Esophagus squamous epithelium (tissue), 5 donors: ENCODE measurements at regions not wholly inside any gene's neighbourhood (a gene's known extent, or its start where the extent isn't known, plus 50 kb on each side); places are given as distances from the start of the nearest gene placed in this dataset.

Experiments used
- DNase-seq: peaks from one replicate; lab custom pipeline; 2025; lab: John Stamatoyannopoulos, UW
- H3K27ac ChIP-seq, 4 donors: fragments of 200-600 bp; sonication (generic); one replicate each; pipeline ENCODE4 v1.5.1; 2016 to 2019; ENCODE audit warnings: mild to moderate bottlenecking in 1 of 4
- H3K27me3 ChIP-seq, 4 donors: fragments of 200-600 bp; sonication (generic); 1 replicate in 3 of 4; 2 replicates in 1 of 4; pipeline versions ENCODE4 v1.5.1 to v1.6.0; 2017 to 2021; ENCODE audit warnings: antibody characterized with exemption in 1 of 4
- H3K36me3 ChIP-seq, 3 donors: fragments of 200-600 bp; sonication (generic); one replicate each; pipeline ENCODE4 v1.5.1; 2016 to 2019
- H3K4me1 ChIP-seq, 3 donors: fragments of 200-600 bp; sonication (generic); one replicate each; pipeline ENCODE4 v1.5.1; 2017 to 2019
- H3K4me3 ChIP-seq, 4 donors: fragments of 200-600 bp; sonication (generic); 1 replicate in 3 of 4; 2 replicates in 1 of 4; pipeline ENCODE4 v1.5.1; 2016 to 2019; ENCODE audit warnings: mild to moderate bottlenecking in 2 of 4, moderate library complexity in 1 of 4
- H3K9me3 ChIP-seq, 3 donors: fragments of 200-600 bp; sonication (generic); one replicate each; pipeline ENCODE4 v1.5.1; 2016 to 2019
- POLR2A ChIP-seq, 4 donors: fragments of 450-650 bp; IDR thresholded peaks; one replicate each; pipeline ENCODE4 v1.6.1; 2017; ENCODE audit warnings: antibody characterized with exemption in 4 of 4, mild to moderate bottlenecking in 4 of 4, moderate library complexity in 3 of 4
- WGBS, 2 donors: methylation state at CpG; one replicate each; pipeline ENCODE4 v1.1.5; 2018; 5-methylcytosine and 5-hydroxymethylcytosine counted together
- intact Hi-C: fragments of 100-400 bp; cut with DNase I; formaldehyde crosslinking; loops from one replicate; pipeline ENCODE4 v1.15.0; 2022
- TF ChIP-seq, protein P1 (sequence below), 6 experiments: fragments of 450-650 bp in 4 of 6; fragments of 200-600 bp in 2 of 6; sonication (generic) in 2 of 6; IDR thresholded peaks; one replicate each; pipeline ENCODE4 v1.5.1; 2016 to 2019; ENCODE audit warnings: antibody characterized with exemption in 6 of 6, mild to moderate bottlenecking in 4 of 6, moderate library complexity in 4 of 6
- donor health status: DM: yes; HTN: yes; CAD: no.

- H3K4me3 ChIP-seq, result no peak overlapping the region
- H3K27me3 ChIP-seq, result no peaks in the 10 kb centered on the region
- H3K4me1 ChIP-seq, result no peaks in the 10 kb centered on the region
- H3K27ac ChIP-seq, result no peak overlapping the region
- WGBS, 2 donors, result 33 to 50% methylated on average over 7 of the region's 7 CpGs
- no peaks in the 10 kb centered on the region for H3K36me3 ChIP-seq
- TF ChIP-seq POLR2A (IDR thresholded peaks at IDR 0.05), result no peak
- TF ChIP-seq, protein P1, sequence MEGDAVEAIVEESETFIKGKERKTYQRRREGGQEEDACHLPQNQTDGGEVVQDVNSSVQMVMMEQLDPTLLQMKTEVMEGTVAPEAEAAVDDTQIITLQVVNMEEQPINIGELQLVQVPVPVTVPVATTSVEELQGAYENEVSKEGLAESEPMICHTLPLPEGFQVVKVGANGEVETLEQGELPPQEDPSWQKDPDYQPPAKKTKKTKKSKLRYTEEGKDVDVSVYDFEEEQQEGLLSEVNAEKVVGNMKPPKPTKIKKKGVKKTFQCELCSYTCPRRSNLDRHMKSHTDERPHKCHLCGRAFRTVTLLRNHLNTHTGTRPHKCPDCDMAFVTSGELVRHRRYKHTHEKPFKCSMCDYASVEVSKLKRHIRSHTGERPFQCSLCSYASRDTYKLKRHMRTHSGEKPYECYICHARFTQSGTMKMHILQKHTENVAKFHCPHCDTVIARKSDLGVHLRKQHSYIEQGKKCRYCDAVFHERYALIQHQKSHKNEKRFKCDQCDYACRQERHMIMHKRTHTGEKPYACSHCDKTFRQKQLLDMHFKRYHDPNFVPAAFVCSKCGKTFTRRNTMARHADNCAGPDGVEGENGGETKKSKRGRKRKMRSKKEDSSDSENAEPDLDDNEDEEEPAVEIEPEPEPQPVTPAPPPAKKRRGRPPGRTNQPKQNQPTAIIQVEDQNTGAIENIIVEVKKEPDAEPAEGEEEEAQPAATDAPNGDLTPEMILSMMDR (IDR thresholded peaks at IDR 0.05), result no peak
- intact Hi-C loops, result no loop called here
- no peak for DNase-seq
- H3K9me3 ChIP-seq, result no peaks in the 10 kb centered on the region
These were observed 955.5 kb upstream of the PRKX start for GRCh38 chrX:4668802-4669536.

DNA sequence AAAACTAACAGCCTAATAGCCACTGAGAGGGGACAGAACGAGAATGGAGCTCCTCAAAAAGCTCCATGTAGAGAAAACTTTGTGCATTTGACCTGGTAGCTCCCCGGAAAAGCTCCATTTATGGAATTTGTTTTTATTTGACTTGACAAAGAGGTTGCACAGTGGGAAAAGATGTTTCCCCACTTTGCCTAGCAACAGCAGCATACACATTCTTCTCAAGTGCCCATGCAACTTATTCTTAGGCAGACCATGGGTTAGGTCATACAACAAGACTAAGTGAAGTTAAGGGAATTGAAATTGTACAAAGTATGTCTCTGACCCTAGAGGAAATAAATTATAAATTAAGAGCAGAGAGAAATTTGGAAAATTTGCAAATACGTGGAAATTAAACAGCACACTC lies 949.6 kb upstream of the PRKX start:
- intact Hi-C loops, result no loop called here
- DNase-seq, result no peak
- TF ChIP-seq POLR2A (IDR thresholded peaks at IDR 0.05), result no peak
- TF ChIP-seq, protein P1 (IDR thresholded peaks at IDR 0.05), result no peak
- Histone ChIP-seq H3K4me1 (no peaks in the 10 kb centered on the region), H3K9me3 (no peaks in the 10 kb centered on the region), H3K27me3 (no peaks in the 10 kb centered on the region), H3K4me3 (no peak overlapping the region), H3K27ac (no peak overlapping the region), H3K36me3 (no peaks in the 10 kb centered on the region)
- 50% methylated on average over 1 to 3 of the region's 3 CpGs for WGBS, 2 donors

- WGBS, 2 donors, result 74 to 80% methylated on average over 5 of the region's 5 CpGs
These were observed 948.3 kb upstream of the PRKX start for GRCh38 chrX:4661771-4662170.

GRCh38 chrX:4656419-4656818 lies 943.0 kb upstream of the PRKX start:
- DNase-seq, result no peak
- H3K9me3 ChIP-seq, result no peaks in the 10 kb centered on the region
- WGBS, 2 donors, result 60 to 69% methylated on average over 6 of the region's 6 CpGs
- intact Hi-C loops, result no loop called here
- H3K36me3 ChIP-seq, result no peaks in the 10 kb centered on the region
- TF ChIP-seq, protein P1 (IDR thresholded peaks at IDR 0.05), result no peak
- TF ChIP-seq POLR2A (IDR thresholded peaks at IDR 0.05), result no peak
- no peaks in the 10 kb centered on the region for H3K27me3 ChIP-seq
- H3K4me1 ChIP-seq, result no peaks in the 10 kb centered on the region
- no peak overlapping the region for H3K27ac ChIP-seq
- no peak overlapping the region for H3K4me3 ChIP-seq

More at GRCh38 chrX:4661771-4662170, 948.3 kb upstream of the PRKX start:
- DNase-seq, result no peak
- Histone ChIP-seq H3K9me3 (no peaks in the 10 kb centered on the region), H3K4me1 (no peaks in the 10 kb centered on the region), H3K36me3 (no peaks in the 10 kb centered on the region), H3K27ac (no peak overlapping the region), H3K27me3 (no peaks in the 10 kb centered on the region), H3K4me3 (no peak overlapping the region)
- TF ChIP-seq, protein P1 (IDR thresholded peaks at IDR 0.05), result no peak
- no peak for TF ChIP-seq POLR2A (IDR thresholded peaks at IDR 0.05)
- intact Hi-C loops, result no loop called here

GRCh38 chrX:4655743-4656142 lies 942.3 kb upstream of the PRKX start:
- no peaks in the 10 kb centered on the region for H3K4me1 ChIP-seq
- H3K36me3 ChIP-seq, result no peaks in the 10 kb centered on the region
- H3K4me3 ChIP-seq, result no peak overlapping the region
- H3K27me3 ChIP-seq, result no peaks in the 10 kb centered on the region
- intact Hi-C loops, result no loop called here
- TF ChIP-seq, protein P1 (IDR thresholded peaks at IDR 0.05), result no peak
- TF ChIP-seq POLR2A (IDR thresholded peaks at IDR 0.05), result no peak
- DNase-seq, result no peak
- 23 to 36% methylated on average over 1 to 2 of the region's 4 CpGs for WGBS, 2 donors
- no peaks in the 10 kb centered on the region for H3K9me3 ChIP-seq
- no peak overlapping the region for H3K27ac ChIP-seq
